ENCODE measurements at regions not wholly inside any gene's neighbourhood (a gene's known extent, or its start where the extent isn't known, plus 50 kb on each side); places are given as distances from the start of the nearest gene placed in this dataset.
"Not testable (repeated sequence)": the region's sequence is repeated elsewhere in the genome, so short reads cannot be mapped to it uniquely, and the experiment has no call there.

- ATAC-seq (no peak), DNase-seq (no peak)
- intact Hi-C loops (cut with DNase I): no loop called here
Measured at GRCh38 chr2:34784701-34785100, 1185.6 kb upstream of the FAM98A start.

GRCh38 chr2:34750742-34751141, 1151.6 kb upstream of the FAM98A start:
- DNase-seq; ATAC-seq; intact Hi-C loops (cut with DNase I): not testable (repeated sequence)

- intact Hi-C loops (cut with DNase I): no loop called here
- ATAC-seq: no peak
- DNase-seq: no peak
Measured at GRCh38 chr2:34747643-34748042, 1148.5 kb upstream of the FAM98A start.

- no peak for ATAC-seq
- intact Hi-C loops (cut with DNase I): no loop called here
- DNase-seq: no peak
Measured at GRCh38 chr2:34738691-34739090, 1139.6 kb upstream of the FAM98A start.

GRCh38 chr2:34737146-34737545, 1138.0 kb upstream of the FAM98A start:
- ATAC-seq (no peak), DNase-seq (no peak)
- intact Hi-C loops (cut with DNase I): no loop called here

- no peak for ATAC-seq
- DNase-seq: no peak
- intact Hi-C loops (cut with DNase I): no loop called here
Measured at GRCh38 chr2:34736482-34736881, 1137.4 kb upstream of the FAM98A start.

GRCh38 chr2:34734662-34735061, 1135.6 kb upstream of the FAM98A start:
- intact Hi-C loops (cut with DNase I): no loop called here

GRCh38 chr2:34734042-34734441, 1134.9 kb upstream of the FAM98A start:
- ATAC-seq: no peak
- intact Hi-C loops (cut with DNase I): no loop called here
- no peak for DNase-seq

More at GRCh38 chr2:34734662-34735061, 1135.6 kb upstream of the FAM98A start:
- DNase-seq: no peak
- ATAC-seq: no peak

- ATAC-seq (no peak), DNase-seq (no peak)
- intact Hi-C loops (cut with DNase I): no loop called here
Measured at GRCh38 chr2:34731292-34731691, 1132.2 kb upstream of the FAM98A start.

GRCh38 chr2:34729845-34730244, 1130.7 kb upstream of the FAM98A start:
- no peak for ATAC-seq
- intact Hi-C loops (cut with DNase I): no loop called here
- no peak for DNase-seq

GRCh38 chr2:34724107-34724506, 1125.0 kb upstream of the FAM98A start:
- ATAC-seq (no peak), DNase-seq (no peak)
- intact Hi-C loops (cut with DNase I): no loop called here

- DNase-seq (no peak), ATAC-seq (no peak)
- intact Hi-C loops (cut with DNase I): no loop called here
Measured at GRCh38 chr2:34723683-34724082, 1124.6 kb upstream of the FAM98A start.

GRCh38 chr2:34719206-34719605, 1120.1 kb upstream of the FAM98A start:
- no peak for ATAC-seq
- DNase-seq: no peak
- intact Hi-C loops (cut with DNase I): no loop called here

GRCh38 chr2:34705551-34706247, 1106.6 kb upstream of the FAM98A start:
- intact Hi-C loops (cut with DNase I): no loop called here
- DNase-seq: no peak
- no peak for ATAC-seq

GRCh38 chr2:34703292-34703691, 1104.2 kb upstream of the FAM98A start:
- ATAC-seq: no peak
- intact Hi-C loops (cut with DNase I): no loop called here
- DNase-seq: no peak

GRCh38 chr2:34702391-34702790, 1103.3 kb upstream of the FAM98A start:
- DNase-seq; ATAC-seq; intact Hi-C loops (cut with DNase I): not testable (repeated sequence)

GRCh38 chr2:34677591-34677990, 1078.5 kb upstream of the FAM98A start:
- intact Hi-C loops (cut with DNase I); DNase-seq; ATAC-seq: not testable (repeated sequence)

GRCh38 chr2:34677119-34677531, 1078.0 kb upstream of the FAM98A start:
- intact Hi-C loops (cut with DNase I); ATAC-seq; DNase-seq: not testable (repeated sequence)

GRCh38 chr2:34670482-34670881, 1071.4 kb upstream of the FAM98A start:
- DNase-seq (no peak), ATAC-seq (no peak)
- intact Hi-C loops (cut with DNase I): no loop called here

GRCh38 chr2:34666821-34667220, 1067.7 kb upstream of the FAM98A start:
- DNase-seq (no peak), ATAC-seq (no peak)
- intact Hi-C loops (cut with DNase I): no loop called here

GRCh38 chr2:34664266-34664665, 1065.2 kb upstream of the FAM98A start:
- ATAC-seq (no peak), DNase-seq (no peak)
- intact Hi-C loops (cut with DNase I): no loop called here
